IgD-negative memory B cell (primary cell): ENCODE measurements at regions not wholly inside any gene's neighbourhood (a gene's known extent, or its start where the extent isn't known, plus 50 kb on each side); places are given as distances from the start of the nearest gene placed in this dataset.
"Not testable (repeated sequence)": the region's sequence is repeated elsewhere in the genome, so short reads cannot be mapped to it uniquely, and the experiment has no call there.

Experiments used
- H3K27ac Mint-ChIP-seq, 3 donors: one replicate each; pipeline ENCODE4 v1.8.0; 2020 to 2022; ENCODE audit warnings: mild to moderate bottlenecking in 3 of 3, mixed read lengths in 3 of 3, moderate library complexity in 1 of 3
- H3K27me3 Mint-ChIP-seq: one replicate; pipeline ENCODE4 v1.8.0; 2021; ENCODE audit warnings: mixed read lengths
- H3K36me3 Mint-ChIP-seq: one replicate; pipeline ENCODE4 v1.8.0; 2020; ENCODE audit warnings: mild to moderate bottlenecking, mixed read lengths
- H3K4me1 Mint-ChIP-seq, 3 donors: one replicate each; pipeline ENCODE4 v1.8.0; 2020 to 2022; ENCODE audit warnings: mixed read lengths in 3 of 3, mild to moderate bottlenecking in 1 of 3
- H3K4me3 Mint-ChIP-seq, 4 donors: one replicate each; pipeline ENCODE4 v1.8.0; 2020 to 2022; ENCODE audit warnings: mild to moderate bottlenecking in 4 of 4, mixed read lengths in 4 of 4, moderate library complexity in 3 of 4
- H3K9me3 Mint-ChIP-seq, 3 donors: one replicate each; pipeline ENCODE4 v1.8.0; 2020 to 2021; ENCODE audit warnings: mixed read lengths in 3 of 3, mild to moderate bottlenecking in 1 of 3

GRCh38 chr9:117649126-117649525 lies 55.1 kb upstream of the TLR4 start:
- Mint-ChIP-seq H3K27me3 (peaks cover 15% of the 10 kb centered on the region), H3K27ac (no peak overlapping the region), H3K4me3 (no peak overlapping the region), H3K36me3 (no peaks in the 10 kb centered on the region), H3K9me3 (no peaks in the 10 kb centered on the region), H3K4me1 (peaks cover 6 to 7% (median 7%) of the 10 kb centered on the region in 3 donors)

- peaks cover 21% of the 10 kb centered on the region for H3K27me3 Mint-ChIP-seq
- H3K27ac Mint-ChIP-seq, result no peak overlapping the region
- no peaks in the 10 kb centered on the region for H3K9me3 Mint-ChIP-seq
- H3K4me1 Mint-ChIP-seq, result peaks cover 6 to 16% (median 11%) of the 10 kb centered on the region in 3 donors
- no peaks in the 10 kb centered on the region for H3K36me3 Mint-ChIP-seq
- peak overlapping the region in 2 of 4 donors; percentile 2 to 19 for H3K4me3 Mint-ChIP-seq
These were observed 59.1 kb upstream of the TLR4 start for GRCh38 chr9:117644932-117645636.

DNA sequence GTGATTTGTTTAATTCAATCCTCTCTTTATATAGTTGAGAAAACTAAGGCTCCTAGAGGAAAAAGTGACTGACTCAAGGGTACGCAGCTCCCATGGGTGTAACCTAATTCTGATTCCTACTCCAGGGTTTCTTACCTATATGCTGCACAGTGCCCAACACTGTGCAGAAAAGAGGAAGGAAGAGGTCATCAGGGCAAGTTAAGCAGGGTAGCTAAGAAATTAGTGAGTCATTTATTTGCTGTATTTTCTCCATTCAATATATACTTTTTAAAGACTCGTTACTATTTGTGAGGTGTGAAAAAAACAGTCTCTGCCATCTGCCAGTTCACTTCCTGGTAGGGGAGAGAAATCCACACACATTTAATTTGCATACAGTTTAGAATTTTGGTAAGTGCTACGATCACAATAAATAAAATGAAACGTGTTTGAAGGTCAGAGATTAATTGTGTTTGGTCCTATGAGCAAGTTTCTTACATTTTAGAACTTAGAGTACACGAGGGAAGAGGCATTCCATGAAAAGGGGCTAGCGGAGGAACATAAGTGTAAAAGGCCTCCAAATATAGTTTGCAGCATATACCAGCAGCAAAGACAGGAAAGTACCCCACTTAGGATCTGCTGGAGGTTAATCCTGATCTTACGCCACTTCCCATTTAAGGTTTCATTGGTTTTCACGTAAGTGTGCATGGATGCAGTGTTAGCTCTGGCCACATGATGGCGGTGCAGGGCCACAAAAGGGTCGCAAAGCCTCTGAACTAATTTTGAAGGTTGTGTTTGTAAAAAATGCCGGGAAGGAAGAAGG lies 59.9 kb upstream of the TLR4 start:
- Mint-ChIP-seq H3K4me3 (peak overlapping the region in 3 of 4 donors; percentile 1 to 19 (median 17)), H3K36me3 (no peaks in the 10 kb centered on the region), H3K27ac (no peak overlapping the region), H3K9me3 (no peaks in the 10 kb centered on the region), H3K27me3 (peaks cover 20% of the 10 kb centered on the region), H3K4me1 (peaks cover 9 to 16% (median 11%) of the 10 kb centered on the region in 3 donors)

DNA sequence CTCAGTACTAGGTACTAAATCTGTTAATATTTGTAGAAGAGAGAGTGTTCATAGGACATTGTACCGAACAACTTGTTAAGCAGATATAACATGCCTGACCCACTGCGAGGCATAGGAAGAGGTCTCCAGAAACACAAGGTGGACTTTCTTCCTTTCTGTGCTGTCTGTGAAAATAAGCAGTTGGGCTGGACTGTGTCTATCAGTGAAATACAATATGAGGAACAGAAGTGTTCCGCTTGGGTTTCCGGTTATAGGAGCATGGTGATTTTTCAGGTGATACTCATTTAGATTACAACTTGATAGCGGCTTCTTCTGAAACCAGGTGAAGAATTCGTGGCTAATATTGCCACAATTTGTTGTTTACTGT lies 60.9 kb upstream of the TLR4 start:
- peak overlapping the region in 1 of 4 donors; percentile 35 for H3K4me3 Mint-ChIP-seq
- H3K4me1 Mint-ChIP-seq, result peaks cover 9 to 16% (median 11%) of the 10 kb centered on the region in 3 donors
- peaks cover 17% of the 10 kb centered on the region for H3K27me3 Mint-ChIP-seq
- no peaks in the 10 kb centered on the region for H3K9me3 Mint-ChIP-seq
- no peaks in the 10 kb centered on the region for H3K36me3 Mint-ChIP-seq
- H3K27ac Mint-ChIP-seq, result peak overlapping the region in 1 of 3 donors; percentile 23

DNA sequence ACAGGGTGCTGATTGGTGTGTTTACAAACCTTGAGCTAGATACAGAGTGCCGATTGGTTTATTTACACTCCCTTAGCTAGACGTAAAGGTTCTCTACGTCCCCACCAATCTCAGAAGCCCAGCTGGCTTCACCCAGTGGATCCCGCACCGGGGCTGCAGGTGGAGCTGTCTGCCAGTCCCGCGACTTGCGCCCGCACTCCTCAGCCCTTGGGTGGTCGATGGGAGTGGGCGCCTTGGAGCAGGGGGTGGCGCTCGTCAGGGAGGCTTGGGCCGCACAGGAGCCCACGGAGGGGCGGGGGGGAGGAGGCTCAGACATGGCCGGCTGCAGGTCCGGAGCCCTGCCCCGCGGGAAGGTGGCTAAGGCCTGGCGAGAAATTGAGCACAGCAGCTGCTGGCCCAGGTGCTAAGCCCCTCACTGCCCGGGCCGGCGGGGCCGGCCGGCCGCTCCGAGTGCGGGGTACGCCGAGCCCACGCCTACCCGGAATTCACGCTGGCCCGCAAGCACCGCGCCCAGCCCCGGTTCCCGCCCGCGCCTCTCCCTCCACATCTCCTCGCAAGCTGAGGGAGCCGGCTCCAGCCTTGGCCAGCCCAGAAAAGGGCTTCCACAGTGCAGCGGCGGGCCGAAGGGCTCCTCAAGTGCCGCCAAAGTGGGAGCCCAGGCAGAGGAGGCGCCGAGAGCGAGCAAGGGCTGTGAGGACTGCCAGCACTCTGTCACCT lies 61.5 kb upstream of the TLR4 start:
- not testable (repeated sequence) for H3K9me3 Mint-ChIP-seq, H3K36me3 Mint-ChIP-seq, H3K27ac Mint-ChIP-seq
- Mint-ChIP-seq H3K4me1 (peaks cover 9 to 16% (median 11%) of the 10 kb centered on the region in 3 donors), H3K27me3 (peaks cover 17% of the 10 kb centered on the region), H3K4me3 (peak overlapping the region in 1 of 4 donors; percentile 35)

GRCh38 chr9:117636681-117637080 lies 67.5 kb upstream of the TLR4 start:
- Mint-ChIP-seq H3K4me3 (no peak overlapping the region), H3K4me1 (peaks cover 0 to 4% (median 0%) of the 10 kb centered on the region in 3 donors), H3K9me3 (no peaks in the 10 kb centered on the region), H3K27me3 (peaks cover 8% of the 10 kb centered on the region), H3K36me3 (no peaks in the 10 kb centered on the region), H3K27ac (no peak overlapping the region)

DNA sequence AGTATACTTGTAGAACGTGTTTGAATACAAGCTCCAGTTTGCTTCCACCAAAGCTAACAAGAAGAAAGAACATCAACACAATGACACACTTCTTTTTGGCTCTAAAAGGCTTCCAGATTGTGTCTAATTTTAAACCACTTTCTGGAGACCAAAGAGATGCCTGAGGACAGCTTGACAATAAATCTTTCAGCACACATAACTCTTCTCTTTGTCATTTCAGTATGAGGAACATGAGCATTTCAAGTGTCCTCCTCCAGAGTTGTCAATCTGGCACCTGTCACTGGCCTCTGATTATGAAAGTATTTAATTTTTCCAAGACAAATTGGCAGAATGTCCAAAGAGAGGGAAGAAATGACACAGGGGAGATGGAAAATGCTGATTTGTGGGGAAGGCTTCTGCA lies 79.0 kb upstream of the TLR4 start:
- H3K4me1 Mint-ChIP-seq, result no peaks in the 10 kb centered on the region
- peak overlapping the region in 1 of 3 donors; percentile 4 for H3K27ac Mint-ChIP-seq
- H3K4me3 Mint-ChIP-seq, result no peak overlapping the region
- no peaks in the 10 kb centered on the region for H3K36me3 Mint-ChIP-seq
- peaks cover 7 to 12% (median 10%) of the 10 kb centered on the region in 3 donors for H3K9me3 Mint-ChIP-seq
- H3K27me3 Mint-ChIP-seq, result peaks cover 3% of the 10 kb centered on the region

- no peak overlapping the region for H3K4me3 Mint-ChIP-seq
- H3K4me1 Mint-ChIP-seq, result no peaks in the 10 kb centered on the region
- no peak overlapping the region for H3K27ac Mint-ChIP-seq
- no peaks in the 10 kb centered on the region for H3K36me3 Mint-ChIP-seq
- peaks cover 7 to 12% (median 10%) of the 10 kb centered on the region in 3 donors for H3K9me3 Mint-ChIP-seq
- H3K27me3 Mint-ChIP-seq, result peaks cover 4% of the 10 kb centered on the region
These were observed 80.1 kb upstream of the TLR4 start for GRCh38 chr9:117624106-117624505.

GRCh38 chr9:117622347-117622746 lies 81.9 kb upstream of the TLR4 start:
- H3K4me3 Mint-ChIP-seq, result no peak overlapping the region
- H3K27me3 Mint-ChIP-seq, result peaks cover 3% of the 10 kb centered on the region
- no peak overlapping the region for H3K27ac Mint-ChIP-seq
- H3K36me3 Mint-ChIP-seq, result no peaks in the 10 kb centered on the region
- H3K9me3 Mint-ChIP-seq, result peaks cover 7 to 10% (median 10%) of the 10 kb centered on the region in 3 donors
- H3K4me1 Mint-ChIP-seq, result no peaks in the 10 kb centered on the region

- no peaks in the 10 kb centered on the region for H3K36me3 Mint-ChIP-seq
- no peak overlapping the region for H3K4me3 Mint-ChIP-seq
- no peaks in the 10 kb centered on the region for H3K4me1 Mint-ChIP-seq
- H3K9me3 Mint-ChIP-seq, result no peaks in the 10 kb centered on the region
- no peak overlapping the region for H3K27ac Mint-ChIP-seq
- H3K27me3 Mint-ChIP-seq, result peaks cover 4% of the 10 kb centered on the region
These were observed 87.8 kb upstream of the TLR4 start for GRCh38 chr9:117616431-117616831.

- Mint-ChIP-seq H3K4me1 (no peaks in the 10 kb centered on the region), H3K4me3 (no peak overlapping the region), H3K9me3 (peaks cover 0 to 7% (median 0%) of the 10 kb centered on the region in 3 donors), H3K36me3 (no peaks in the 10 kb centered on the region), H3K27me3 (peaks cover 1% of the 10 kb centered on the region), H3K27ac (no peak overlapping the region)
These were observed 91.9 kb upstream of the TLR4 start for GRCh38 chr9:117612317-117612716.

- Mint-ChIP-seq H3K4me1 (no peaks in the 10 kb centered on the region), H3K27ac (peak overlapping the region in 1 of 3 donors; percentile 60), H3K27me3 (no peaks in the 10 kb centered on the region), H3K36me3 (no peaks in the 10 kb centered on the region), H3K4me3 (no peak overlapping the region), H3K9me3 (peaks cover 0 to 4% (median 4%) of the 10 kb centered on the region in 3 donors)
These were observed 106.2 kb upstream of the TLR4 start for GRCh38 chr9:117597977-117598376.

GRCh38 chr9:117596678-117597077 lies 107.5 kb upstream of the TLR4 start:
- Mint-ChIP-seq H3K4me3 (no peak overlapping the region), H3K4me1 (no peaks in the 10 kb centered on the region), H3K27me3 (no peaks in the 10 kb centered on the region), H3K27ac (no peak overlapping the region), H3K9me3 (peaks cover under 1 to 4% (median 4%) of the 10 kb centered on the region in 3 donors), H3K36me3 (no peaks in the 10 kb centered on the region)

- no peak overlapping the region for H3K27ac Mint-ChIP-seq
- no peaks in the 10 kb centered on the region for H3K36me3 Mint-ChIP-seq
- no peaks in the 10 kb centered on the region for H3K27me3 Mint-ChIP-seq
- H3K9me3 Mint-ChIP-seq, result peaks cover 2 to 7% (median 5%) of the 10 kb centered on the region in 3 donors
- H3K4me3 Mint-ChIP-seq, result no peak overlapping the region
- H3K4me1 Mint-ChIP-seq, result no peaks in the 10 kb centered on the region
These were observed 108.6 kb upstream of the TLR4 start for GRCh38 chr9:117595650-117596049.

GRCh38 chr9:117587263-117587662 lies 116.9 kb upstream of the TLR4 start:
- Mint-ChIP-seq H3K4me3 (no peak overlapping the region), H3K9me3 (peaks cover 2 to 8% (median 5%) of the 10 kb centered on the region in 3 donors), H3K27ac (no peak overlapping the region), H3K4me1 (no peaks in the 10 kb centered on the region), H3K27me3 (no peaks in the 10 kb centered on the region), H3K36me3 (no peaks in the 10 kb centered on the region)
